ENCODE measurements at regions not wholly inside any gene's neighbourhood (a gene's known extent, or its start where the extent isn't known, plus 50 kb on each side); places are given as distances from the start of the nearest gene placed in this dataset.

- TF ChIP-seq CTCF (IDR thresholded peaks at IDR 0.05) (no peak), POLR2A (IDR thresholded peaks at IDR 0.05) (no peak)
These were observed 362.0 kb downstream of the ADGRL2 start for GRCh38 chr1:82162486-82163420.

Measured in uterus (tissue), 2 donors.